ENCODE measurements at regions not wholly inside any gene's neighbourhood (a gene's known extent, or its start where the extent isn't known, plus 50 kb on each side); places are given as distances from the start of the nearest gene placed in this dataset.

DNA sequence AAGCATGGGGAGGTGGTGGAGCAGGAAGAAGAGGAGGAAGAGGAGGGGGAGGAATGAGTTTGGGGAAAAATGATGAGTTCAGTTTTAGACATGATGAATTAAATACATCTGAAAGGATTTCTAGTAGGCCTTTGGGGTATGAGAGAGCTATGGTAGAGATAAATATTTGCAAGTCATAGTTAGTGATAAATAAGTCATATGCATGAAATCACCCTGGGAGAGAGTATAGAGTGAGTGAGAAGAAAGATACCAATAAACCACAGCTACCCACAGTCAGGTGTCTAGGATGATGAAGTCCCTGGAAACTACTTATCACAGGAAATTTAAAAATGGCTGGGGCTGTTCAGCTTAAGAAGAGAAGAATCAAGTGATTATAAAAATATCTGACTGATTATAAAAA is 240.5 kb downstream of the RDH14 start:
- Mint-ChIP-seq H3K36me3 (no peaks in the 10 kb centered on the region), H3K4me1 (no peaks in the 10 kb centered on the region), H3K4me3 (no peak overlapping the region), H3K27ac (no peak overlapping the region), H3K9me3 (peaks cover 1% of the 10 kb centered on the region), H3K27me3 (peaks cover 2% of the 10 kb centered on the region)
- DNase-seq (ENCODE audit: low spot score in 2 of 2), result no peak
- ATAC-seq (ENCODE audit: low read depth), result no peak

DNA sequence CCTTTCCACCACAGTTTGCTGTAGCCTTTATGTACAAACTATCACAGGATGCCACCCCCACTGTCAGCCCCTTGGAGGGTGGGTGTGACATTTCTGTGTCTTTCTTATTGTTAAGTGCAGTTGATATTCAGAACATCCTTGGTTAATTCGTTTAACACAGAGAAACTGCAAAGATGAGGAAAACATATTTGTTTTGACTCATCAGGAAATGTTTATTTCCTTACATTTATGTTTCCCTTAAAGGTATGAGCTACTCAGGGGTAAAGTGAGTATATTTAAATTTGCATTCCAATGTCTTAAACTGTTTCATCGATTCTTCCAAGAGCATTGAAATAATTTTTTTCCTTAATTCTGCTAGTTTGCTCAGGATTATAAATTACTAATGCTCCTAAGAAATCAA is 243.4 kb downstream of the RDH14 start:
- ATAC-seq (ENCODE audit: low read depth) (no peak), DNase-seq (ENCODE audit: low spot score in 2 of 2) (no peak)
- Mint-ChIP-seq H3K4me3 (no peak overlapping the region), H3K4me1 (no peaks in the 10 kb centered on the region), H3K27me3 (peaks cover 2% of the 10 kb centered on the region), H3K9me3 (peaks cover 1% of the 10 kb centered on the region), H3K36me3 (no peaks in the 10 kb centered on the region), H3K27ac (no peak overlapping the region)

DNA sequence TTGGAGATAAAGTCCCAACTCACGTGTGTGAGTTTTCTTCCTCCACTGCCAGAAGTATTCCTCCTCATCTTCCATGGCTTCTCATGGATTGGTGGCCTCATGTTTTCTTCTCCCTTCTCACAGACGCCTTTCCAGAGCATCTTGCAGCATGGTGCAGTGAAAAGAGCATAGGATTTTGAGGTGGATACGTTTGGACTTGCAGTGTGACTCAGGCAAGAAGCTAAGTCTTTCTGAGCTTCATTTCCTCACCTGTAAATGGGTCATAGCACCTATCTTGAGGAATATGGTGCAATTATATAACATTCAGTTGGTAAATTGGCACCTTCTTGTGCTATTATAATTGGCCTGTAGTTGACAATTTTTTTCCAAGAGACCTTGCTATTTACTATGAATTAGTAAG is 247.6 kb downstream of the RDH14 start:
- Mint-ChIP-seq H3K4me1 (no peaks in the 10 kb centered on the region), H3K36me3 (no peaks in the 10 kb centered on the region), H3K9me3 (peaks cover 2% of the 10 kb centered on the region), H3K4me3 (no peak overlapping the region), H3K27ac (no peak overlapping the region), H3K27me3 (peaks cover 4% of the 10 kb centered on the region)
- no peak for DNase-seq (ENCODE audit: low spot score in 2 of 2)
- ATAC-seq (ENCODE audit: low read depth), result no peak

DNA sequence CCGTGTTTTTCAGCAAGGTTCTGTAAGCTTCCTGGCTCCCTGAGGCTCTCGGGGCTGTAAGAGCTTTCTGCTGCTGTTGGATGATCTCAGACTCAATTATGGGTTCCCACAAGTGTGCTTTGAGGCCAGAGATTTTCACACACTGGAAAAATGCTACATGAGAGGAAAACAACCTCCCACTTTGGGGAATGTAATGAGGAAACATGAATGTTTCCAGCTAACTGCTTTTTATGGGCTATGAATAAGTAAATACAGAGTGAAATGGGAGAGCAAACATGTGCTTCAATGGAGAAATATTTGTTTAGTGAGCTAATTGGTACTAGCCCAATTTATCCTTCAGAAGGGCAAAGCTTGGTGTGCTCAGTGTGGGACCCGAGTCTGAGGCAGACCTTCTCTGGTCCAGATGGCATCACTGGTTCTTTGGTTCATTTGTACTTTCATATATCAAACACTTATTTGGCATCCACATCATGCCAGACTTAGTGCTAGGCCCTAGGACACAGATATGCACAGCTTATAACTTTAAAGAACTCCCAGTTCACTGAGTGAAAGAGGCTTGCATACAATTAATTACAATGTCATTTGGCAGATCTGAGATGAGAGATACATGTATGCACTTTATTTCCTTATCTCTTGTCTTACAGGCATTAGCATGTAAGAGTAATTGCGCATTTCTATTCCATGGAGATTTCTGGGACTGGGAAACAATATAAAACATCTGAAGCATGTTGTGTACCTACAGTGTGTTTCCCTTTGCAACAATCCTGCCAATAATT is 248.8 kb downstream of the RDH14 start:
- ATAC-seq (ENCODE audit: low read depth) (no peak), DNase-seq (ENCODE audit: low spot score in 2 of 2) (no peak)
- Mint-ChIP-seq H3K36me3 (no peaks in the 10 kb centered on the region), H3K4me3 (no peak overlapping the region), H3K27me3 (peaks cover 8% of the 10 kb centered on the region), H3K4me1 (no peaks in the 10 kb centered on the region), H3K27ac (no peak overlapping the region), H3K9me3 (peaks cover 2% of the 10 kb centered on the region)

DNA sequence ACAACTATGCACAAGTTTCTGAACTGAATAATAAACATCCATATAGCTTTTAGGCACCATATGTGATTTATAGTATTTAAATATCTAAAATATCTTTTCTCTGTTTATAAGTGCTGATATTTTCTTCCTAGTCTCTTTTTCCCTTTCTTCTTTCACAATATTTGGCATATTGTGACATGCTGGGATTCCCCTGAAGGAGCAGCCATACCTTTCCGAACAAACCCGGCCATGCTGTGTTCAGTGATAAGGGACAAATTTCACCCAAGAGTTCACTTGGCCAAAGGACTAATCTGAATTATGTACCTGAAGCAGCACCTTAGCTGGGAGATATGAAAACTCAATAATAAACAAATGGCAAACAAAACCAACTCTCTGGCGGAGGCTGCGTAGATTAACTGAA is 250.8 kb downstream of the RDH14 start:
- Mint-ChIP-seq H3K36me3 (no peaks in the 10 kb centered on the region), H3K4me3 (no peak overlapping the region), H3K27ac (no peak overlapping the region), H3K9me3 (peaks cover 2% of the 10 kb centered on the region), H3K4me1 (no peaks in the 10 kb centered on the region), H3K27me3 (peaks cover 12% of the 10 kb centered on the region)
- DNase-seq (ENCODE audit: low spot score in 2 of 2), result no peak
- ATAC-seq (ENCODE audit: low read depth), result no peak

DNA sequence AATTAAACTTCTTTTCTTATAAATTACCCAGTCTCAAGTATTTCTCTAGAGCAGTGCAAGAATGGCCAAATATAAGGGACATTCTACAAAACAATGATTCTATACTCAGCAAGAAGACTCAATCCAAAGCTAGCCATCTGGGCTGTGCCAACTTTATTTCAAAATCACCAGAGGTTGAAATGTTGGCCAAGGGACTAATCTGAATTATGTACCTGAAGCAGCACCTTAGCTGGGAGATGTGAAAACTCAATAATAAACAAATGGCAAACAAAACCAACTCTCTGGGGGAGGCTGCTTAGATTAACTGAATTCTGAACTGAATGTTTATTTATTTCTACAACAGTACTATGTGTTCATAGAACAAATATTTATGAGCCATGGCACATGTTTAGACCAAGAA is 251.3 kb downstream of the RDH14 start:
- no peaks in the 10 kb centered on the region for H3K36me3 Mint-ChIP-seq
- H3K9me3 Mint-ChIP-seq, result peaks cover 2% of the 10 kb centered on the region
- H3K4me3 Mint-ChIP-seq, result no peak overlapping the region
- no peaks in the 10 kb centered on the region for H3K4me1 Mint-ChIP-seq
- DNase-seq (ENCODE audit: low spot score in 2 of 2) (no peak), ATAC-seq (ENCODE audit: low read depth) (no peak)
- H3K27me3 Mint-ChIP-seq, result peaks cover 12% of the 10 kb centered on the region
- H3K27ac Mint-ChIP-seq, result no peak overlapping the region

DNA sequence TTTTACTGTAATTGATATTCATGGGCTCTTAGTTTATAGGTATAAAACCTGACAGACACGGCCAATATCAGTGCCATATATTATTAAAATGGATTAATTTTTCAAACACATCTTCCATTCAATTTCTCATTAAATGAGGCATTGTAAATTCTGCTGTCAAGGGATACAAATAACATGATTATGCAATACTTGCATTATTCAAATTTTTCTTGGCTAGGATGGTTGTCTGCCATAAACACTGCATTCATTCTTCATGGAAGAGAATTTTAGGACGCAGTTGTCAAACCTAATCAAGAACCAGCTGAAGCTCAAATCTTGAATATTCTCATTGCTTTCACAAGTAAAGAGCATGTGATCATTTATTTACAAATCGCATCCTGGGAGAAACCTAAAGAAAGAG is 255.6 kb downstream of the RDH14 start:
- Mint-ChIP-seq H3K4me3 (no peak overlapping the region), H3K9me3 (peaks cover 2% of the 10 kb centered on the region), H3K27me3 (peaks cover 8% of the 10 kb centered on the region), H3K4me1 (no peaks in the 10 kb centered on the region), H3K27ac (no peak overlapping the region), H3K36me3 (no peaks in the 10 kb centered on the region)
- DNase-seq (ENCODE audit: low spot score in 2 of 2), result no peak
- no peak for ATAC-seq (ENCODE audit: low read depth)

DNA sequence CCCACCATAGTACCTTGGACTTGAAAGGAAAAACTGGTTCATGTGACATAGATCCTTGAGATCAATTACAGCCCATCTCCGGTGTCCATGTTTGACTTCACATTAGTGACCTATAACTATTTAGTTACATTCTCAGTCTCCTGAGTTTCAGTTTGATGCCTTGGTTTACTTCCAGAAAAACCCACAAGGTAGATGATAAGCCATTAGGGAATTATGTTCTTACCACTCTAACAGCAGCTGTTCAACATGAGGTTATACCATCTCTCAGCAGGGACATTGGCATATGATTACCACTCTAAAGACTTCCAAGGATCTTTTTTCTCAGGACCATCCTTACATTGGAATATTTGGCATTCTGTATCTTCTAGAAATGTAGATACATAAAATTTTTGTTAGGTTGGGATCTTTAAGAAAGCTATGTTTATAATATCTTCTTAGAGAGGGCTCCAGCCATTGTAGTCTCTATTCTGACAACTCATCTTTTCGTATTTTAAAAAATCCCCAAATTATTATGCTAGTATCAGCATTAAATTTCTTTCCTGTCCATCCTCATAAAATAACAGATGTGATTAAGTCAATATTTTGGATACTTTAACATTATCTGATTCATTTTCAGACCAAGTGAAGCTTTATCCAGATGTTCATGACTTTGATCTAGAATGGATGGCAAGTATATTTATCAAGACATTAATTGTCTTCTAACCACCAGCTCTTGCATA is 258.9 kb downstream of the RDH14 start:
- Mint-ChIP-seq H3K9me3 (no peaks in the 10 kb centered on the region), H3K4me3 (no peak overlapping the region), H3K36me3 (no peaks in the 10 kb centered on the region), H3K27ac (no peak overlapping the region), H3K27me3 (peaks cover 3% of the 10 kb centered on the region), H3K4me1 (no peaks in the 10 kb centered on the region)
- DNase-seq (ENCODE audit: low spot score in 2 of 2) (no peak), ATAC-seq (ENCODE audit: low read depth) (no peak)

DNA sequence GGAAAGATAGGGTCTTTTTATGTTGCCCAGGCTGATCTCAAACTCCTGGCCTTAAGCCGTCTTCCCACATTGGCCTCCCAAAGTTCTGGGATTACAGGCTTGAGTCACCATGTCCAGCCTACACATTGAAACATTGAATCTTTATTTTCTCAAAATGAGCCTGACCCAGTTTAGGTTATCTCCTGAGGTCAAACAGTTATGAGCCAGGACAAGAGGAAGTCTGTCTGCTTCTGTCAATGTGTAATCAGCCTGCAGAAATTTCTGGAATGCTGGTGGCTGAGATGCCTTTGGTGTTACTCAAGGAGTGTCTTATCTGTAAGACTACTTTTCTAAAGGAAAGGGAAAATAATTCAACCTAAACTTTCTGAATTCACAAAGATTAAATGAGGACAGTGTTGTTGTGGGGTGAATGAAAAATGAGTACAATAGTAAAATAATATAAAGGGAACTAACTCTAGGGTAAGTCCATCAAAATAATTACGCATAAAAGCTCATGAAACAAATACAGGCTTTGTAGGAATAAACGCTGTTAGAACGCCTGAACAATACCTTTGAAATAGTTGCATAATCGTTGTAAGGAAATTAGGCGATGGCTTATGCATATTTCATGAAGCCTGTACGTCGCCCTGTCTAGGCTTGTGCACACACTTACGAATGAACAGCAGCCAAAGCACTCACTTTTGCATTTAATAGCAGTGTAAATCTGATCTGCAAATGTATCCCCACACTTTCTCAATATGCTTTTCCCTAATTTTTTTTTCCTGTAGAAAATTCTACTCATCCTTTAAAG is 260.8 kb downstream of the RDH14 start:
- Mint-ChIP-seq H3K36me3 (no peaks in the 10 kb centered on the region), H3K9me3 (no peaks in the 10 kb centered on the region), H3K4me3 (no peak overlapping the region), H3K4me1 (no peaks in the 10 kb centered on the region), H3K27me3 (no peaks in the 10 kb centered on the region), H3K27ac (no peak overlapping the region)
- ATAC-seq (ENCODE audit: low read depth), result no peak
- DNase-seq (ENCODE audit: low spot score in 2 of 2), result no peak

DNA sequence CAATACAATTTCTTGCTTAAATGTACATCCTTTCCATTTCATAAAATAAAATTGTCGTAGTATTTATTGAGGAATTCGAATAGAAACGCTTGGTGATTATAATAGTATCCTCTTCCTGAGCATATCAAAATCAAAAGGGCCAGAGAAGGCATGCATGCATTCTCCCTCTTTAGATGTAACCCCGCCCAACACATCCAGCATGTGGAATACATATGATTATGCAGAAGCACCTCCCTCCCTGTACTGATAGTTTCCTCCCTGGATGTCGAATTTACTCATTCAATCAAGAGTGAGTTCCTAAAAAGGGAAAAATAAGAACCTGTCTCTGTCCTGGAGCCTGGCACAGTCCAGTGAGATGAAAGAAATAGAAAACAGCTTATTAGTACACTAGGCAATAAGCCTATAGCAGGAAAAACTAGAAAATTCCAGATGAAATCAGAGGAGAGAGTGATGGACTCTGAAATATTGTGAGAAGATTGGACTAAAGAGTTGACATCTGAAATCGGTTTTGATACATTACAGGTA is 262.9 kb downstream of the RDH14 start:
- ATAC-seq (ENCODE audit: low read depth) (no peak), DNase-seq (ENCODE audit: low spot score in 2 of 2) (no peak)
- H3K4me3 Mint-ChIP-seq, result no peak overlapping the region
- no peaks in the 10 kb centered on the region for H3K36me3 Mint-ChIP-seq
- H3K27ac Mint-ChIP-seq, result no peak overlapping the region
- H3K9me3 Mint-ChIP-seq, result no peaks in the 10 kb centered on the region
- no peaks in the 10 kb centered on the region for H3K4me1 Mint-ChIP-seq
- no peaks in the 10 kb centered on the region for H3K27me3 Mint-ChIP-seq

DNA sequence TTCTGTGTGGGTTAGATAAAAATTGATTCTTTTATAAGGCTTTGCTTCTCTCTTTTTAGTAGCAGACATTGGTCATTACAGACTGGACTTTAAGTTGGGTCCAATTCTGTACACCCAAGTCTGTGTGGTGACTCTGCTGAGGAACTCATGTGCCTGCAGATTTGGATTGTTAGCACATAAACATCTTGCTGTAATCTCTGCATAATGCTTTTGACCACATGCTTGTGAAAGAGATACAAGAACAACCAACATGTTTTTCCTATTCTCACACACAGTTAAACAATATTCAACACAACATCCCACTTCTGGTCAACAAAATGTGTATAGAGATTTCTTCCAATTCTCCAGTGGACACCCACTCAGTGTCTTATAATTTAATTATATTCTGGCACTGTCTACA is 270.1 kb downstream of the RDH14 start:
- no peak for DNase-seq (ENCODE audit: low spot score in 2 of 2)
- no peaks in the 10 kb centered on the region for H3K36me3 Mint-ChIP-seq
- no peak for ATAC-seq (ENCODE audit: low read depth)
- H3K9me3 Mint-ChIP-seq, result no peaks in the 10 kb centered on the region
- peaks cover 6% of the 10 kb centered on the region for H3K27me3 Mint-ChIP-seq
- no peak overlapping the region for H3K27ac Mint-ChIP-seq
- no peak overlapping the region for H3K4me3 Mint-ChIP-seq
- H3K4me1 Mint-ChIP-seq, result no peaks in the 10 kb centered on the region

DNA sequence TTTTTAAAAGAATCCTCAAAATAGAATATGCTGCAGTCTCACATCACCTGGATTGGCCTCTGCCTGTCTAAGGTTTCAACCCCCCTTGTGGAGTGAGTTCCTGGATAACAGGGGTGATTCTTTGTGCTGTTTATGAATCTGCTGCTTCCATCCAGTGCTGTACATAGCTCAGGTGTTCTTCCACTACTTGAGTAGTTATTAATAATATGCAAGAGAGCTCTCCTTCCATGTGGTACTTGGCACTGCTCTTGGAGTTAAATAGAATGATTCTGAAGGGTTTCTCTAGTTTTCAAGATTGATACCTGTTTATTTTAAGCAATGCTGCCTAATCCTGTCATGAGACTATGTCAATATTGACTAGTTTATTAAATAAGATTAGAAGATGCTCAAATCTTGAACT is 273.6 kb downstream of the RDH14 start:
- H3K9me3 Mint-ChIP-seq, result no peaks in the 10 kb centered on the region
- H3K36me3 Mint-ChIP-seq, result no peaks in the 10 kb centered on the region
- ATAC-seq (ENCODE audit: low read depth) (no peak), DNase-seq (ENCODE audit: low spot score in 2 of 2) (no peak)
- H3K4me3 Mint-ChIP-seq, result no peak overlapping the region
- peaks cover 6% of the 10 kb centered on the region for H3K27me3 Mint-ChIP-seq
- H3K27ac Mint-ChIP-seq, result no peak overlapping the region
- no peaks in the 10 kb centered on the region for H3K4me1 Mint-ChIP-seq

DNA sequence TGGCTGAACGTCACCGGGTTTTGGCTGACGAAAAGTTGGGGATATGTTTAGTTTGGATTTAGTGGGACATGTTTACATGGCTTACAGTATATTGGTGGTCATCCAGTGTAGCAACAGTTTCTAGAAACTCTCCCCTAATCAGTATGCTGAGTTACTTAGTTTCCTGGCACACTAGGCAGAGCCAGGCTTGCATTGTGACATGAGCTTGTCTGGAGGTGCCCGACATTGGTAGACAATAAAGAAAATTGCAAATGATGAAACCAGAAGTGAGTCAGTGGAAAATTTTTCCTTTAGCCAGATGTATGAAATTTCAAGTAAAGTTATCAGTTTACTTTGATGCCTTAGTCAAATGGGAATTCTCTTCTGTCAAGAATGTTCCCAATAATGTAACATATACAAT is 276.1 kb downstream of the RDH14 start:
- DNase-seq (ENCODE audit: low spot score in 2 of 2) (no peak), ATAC-seq (ENCODE audit: low read depth) (no peak)
- Mint-ChIP-seq H3K27ac (no peak overlapping the region), H3K36me3 (no peaks in the 10 kb centered on the region), H3K9me3 (no peaks in the 10 kb centered on the region), H3K4me3 (no peak overlapping the region), H3K4me1 (no peaks in the 10 kb centered on the region), H3K27me3 (peaks cover 5% of the 10 kb centered on the region)

DNA sequence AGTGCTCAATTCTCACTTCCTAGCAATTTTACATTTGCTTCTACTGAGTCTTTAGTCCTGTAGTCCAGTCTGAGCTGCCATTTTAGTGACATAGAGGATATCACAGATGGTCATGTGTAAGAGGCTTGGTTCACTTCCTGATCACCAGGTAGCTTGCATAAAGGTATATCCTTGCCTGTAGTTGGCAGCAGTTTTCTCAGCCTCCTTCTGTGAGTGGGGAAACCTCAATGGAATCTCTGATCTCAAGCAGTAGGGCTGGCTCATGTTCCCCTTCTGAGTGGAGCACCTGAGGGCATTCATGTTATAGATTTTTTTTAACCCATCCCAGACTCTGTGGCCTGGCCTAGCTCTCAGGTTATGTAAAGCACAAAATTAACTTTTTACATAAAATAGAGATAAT is 278.4 kb downstream of the RDH14 start:
- Mint-ChIP-seq H3K9me3 (no peaks in the 10 kb centered on the region), H3K36me3 (no peaks in the 10 kb centered on the region), H3K4me1 (no peaks in the 10 kb centered on the region), H3K27ac (no peak overlapping the region), H3K27me3 (peaks cover 5% of the 10 kb centered on the region), H3K4me3 (no peak overlapping the region)
- no peak for ATAC-seq (ENCODE audit: low read depth)
- no peak for DNase-seq (ENCODE audit: low spot score in 2 of 2)

Measured in memory B cell (primary cell).